ENCODE measurements at regions not wholly inside any gene's neighbourhood (a gene's known extent, or its start where the extent isn't known, plus 50 kb on each side); places are given as distances from the start of the nearest gene placed in this dataset.

GRCh38 chr11:23233075-23233474, 372.8 kb upstream of the CCDC179 start:
- no peak for TF ChIP-seq CTCF (IDR thresholded peaks at IDR 0.05; ENCODE audit: low read length)
- no peak for TF ChIP-seq EZH2phosphoT487 (IDR thresholded peaks at IDR 0.05; ENCODE audit: low read length)

All from MM.1S (cell line).